H1 (cell line): ENCODE measurements at regions not wholly inside any gene's neighbourhood (a gene's known extent, or its start where the extent isn't known, plus 50 kb on each side); places are given as distances from the start of the nearest gene placed in this dataset.

Experiments used
- CTCF ChIA-PET: fragments of 300-600 bp; sonication (Branson Sonifier 250); formaldehyde crosslinking; loops from one replicate; lab custom pipeline; 2021; ENCODE audit not compliant: partially characterized antibody; lab: Charles Lee
- POLR2A ChIA-PET: fragments of 300-600 bp; sonication (Branson Sonifier 250); formaldehyde crosslinking; loops from one replicate; lab custom pipeline; 2021; ENCODE audit warnings: inconsistent platforms; ENCODE audit not compliant: partially characterized antibody; lab: Charles Lee
- DNase-seq, 2 experiments: peaks; one replicate each; pipeline versions ENCODE4 v3.0.0 to v3.0.0-alpha.2; 2010 to 2022; ENCODE audit warnings: low spot score in 2 of 2, low read depth in 1 of 2, mixed read lengths in 1 of 2
- FAIRE-seq: peaks from 2 replicates; lab custom pipeline; 2011; peaks lifted over from hg19 to GRCh38; lab: Jason Lieb, UNC
- H2AFZ ChIP-seq: 2 replicates; pipeline ENCODE4 v1.8.1; 2012; ENCODE audit warnings: low read length, inconsistent platforms
- H2AK5ac ChIP-seq: 2 replicates; pipeline ENCODE4 v1.6.1; 2013; ENCODE audit warnings: low read depth, low read length
- H2BK120ac ChIP-seq: replicated peaks from 2 replicates; pipeline ENCODE3; 2013; ENCODE audit warnings: low read depth, low read length, inconsistent platforms
- H2BK12ac ChIP-seq: 2 replicates; pipeline ENCODE4 v1.6.1; 2013; ENCODE audit warnings: low read depth, low read length
- H2BK15ac ChIP-seq: 2 replicates; pipeline ENCODE4 v1.6.1; 2013; ENCODE audit warnings: low read length
- H2BK20ac ChIP-seq: 2 replicates; pipeline ENCODE4 v1.6.1; 2013; ENCODE audit warnings: low read length
- H2BK5ac ChIP-seq: 2 replicates; pipeline ENCODE4 v1.6.1; 2013; ENCODE audit warnings: low read depth, low read length
- H3K14ac ChIP-seq: 2 replicates; pipeline ENCODE4 v1.6.1; 2013; ENCODE audit warnings: inconsistent platforms; ENCODE audit not compliant: insufficient read length
- H3K18ac ChIP-seq: 2 replicates; pipeline ENCODE4 v1.6.1; 2013; ENCODE audit warnings: low read length; ENCODE audit errors: extremely low read depth
- H3K23ac ChIP-seq: 2 replicates; pipeline ENCODE4 v1.6.1; 2013; ENCODE audit warnings: inconsistent platforms; ENCODE audit not compliant: insufficient read length
- H3K23me2 ChIP-seq: 2 replicates; pipeline ENCODE4 v1.6.1; 2013; ENCODE audit warnings: low read depth, low read length
- H3K27ac ChIP-seq: 2 replicates; pipeline ENCODE4 v1.6.1; 2011; ENCODE audit warnings: low read depth, low read length, inconsistent platforms
- H3K27me3 ChIP-seq, 4 experiments: replicated peaks in 1 of 4; 1 replicate in 1 of 4; 2 replicates in 3 of 4; pipeline versions ENCODE4 v1.6.1 to v1.8.1; 2011 to 2013; ENCODE audit warnings: low read length in 3 of 4, mild to moderate bottlenecking in 3 of 4, inconsistent platforms in 2 of 4, mixed read lengths in 2 of 4, moderate library complexity in 1 of 4; ENCODE audit not compliant: control insufficient read depth in 3 of 4, insufficient read depth in 3 of 4; ENCODE audit errors: extremely low read depth in 1 of 4
- H3K36me3 ChIP-seq, 4 experiments: 2 replicates each; pipeline versions ENCODE4 v1.6.1 to v1.8.1; 2011 to 2013; ENCODE audit warnings: mild to moderate bottlenecking in 4 of 4, low read length in 3 of 4, moderate library complexity in 2 of 4, control low read depth in 1 of 4, inconsistent platforms in 1 of 4; ENCODE audit not compliant: insufficient read depth in 4 of 4, control insufficient read depth in 2 of 4
- H3K4ac ChIP-seq: replicated peaks from 2 replicates; pipeline ENCODE3; 2013; ENCODE audit warnings: low read length, low read depth, mixed read lengths, inconsistent platforms; ENCODE audit not compliant: insufficient read length
- H3K4me1 ChIP-seq, 4 experiments: replicated peaks in 1 of 4; 1 replicate in 1 of 4; 2 replicates in 3 of 4; pipeline versions ENCODE4 v1.6.1 to v1.8.1; 2011 to 2013; ENCODE audit warnings: low read length in 3 of 4, inconsistent platforms in 2 of 4, mixed read lengths in 1 of 4; ENCODE audit not compliant: insufficient read depth in 4 of 4, control insufficient read depth in 3 of 4
- H3K4me2 ChIP-seq, 2 experiments: 2 replicates each; pipeline versions ENCODE4 v1.6.1 to v1.8.1; 2011 to 2013; ENCODE audit warnings: low read depth in 2 of 2, low read length in 2 of 2, control low read depth in 1 of 2, inconsistent platforms in 1 of 2, mild to moderate bottlenecking in 1 of 2; ENCODE audit not compliant: insufficient read depth in 1 of 2
- H3K4me3 ChIP-seq, 4 experiments: fragments of 200-600, 300-600 bp in 1 of 4; sonication (generic), shearing (Covaris generic), sonication (Bioruptor Twin) in 1 of 4; 2 replicates each; pipeline versions ENCODE4 v1.5.1 to v1.8.1; 2011 to 2016; ENCODE audit warnings: low read length in 4 of 4, low read depth in 3 of 4, control low read depth in 2 of 4, inconsistent platforms in 2 of 4, mild to moderate bottlenecking in 2 of 4, mixed read lengths in 1 of 4, moderate library complexity in 1 of 4; ENCODE audit not compliant: insufficient read depth in 2 of 4; ENCODE audit errors: extremely low read depth in 1 of 4
- H3K56ac ChIP-seq: replicated peaks from 2 replicates; pipeline ENCODE3; 2013; ENCODE audit warnings: low read depth, mild to moderate bottlenecking, mixed read lengths, low read length, inconsistent platforms; ENCODE audit not compliant: insufficient read length
- H3K79me1 ChIP-seq: 2 replicates; pipeline ENCODE4 v1.6.1; 2013; ENCODE audit warnings: low read depth, low read length, control low read depth
- H3K79me2 ChIP-seq, 2 experiments: 2 replicates each; pipeline versions ENCODE4 v1.6.1 to v1.8.1; 2012 to 2013; ENCODE audit warnings: low read length in 2 of 2, mild to moderate bottlenecking in 2 of 2, inconsistent platforms in 1 of 2; ENCODE audit not compliant: insufficient read depth in 2 of 2, control insufficient read depth in 1 of 2
- H3K9ac ChIP-seq, 4 experiments: replicated peaks in 1 of 4; 1 replicate in 1 of 4; 2 replicates in 3 of 4; pipeline versions ENCODE4 v1.6.1 to v1.8.1; 2011 to 2013; ENCODE audit warnings: low read depth in 3 of 4, low read length in 3 of 4, control low read depth in 2 of 4, mild to moderate bottlenecking in 2 of 4, moderate library complexity in 2 of 4, inconsistent platforms in 1 of 4; ENCODE audit errors: extremely low read depth in 1 of 4
- H3K9me3 ChIP-seq, 2 experiments: 2 replicates each; pipeline versions ENCODE4 v1.6.1 to v1.8.1; 2012 to 2013; ENCODE audit warnings: mild to moderate bottlenecking in 2 of 2, moderate library complexity in 2 of 2, control low read depth in 1 of 2, inconsistent platforms in 1 of 2, low read depth in 1 of 2, low read length in 1 of 2, mixed read lengths in 1 of 2; ENCODE audit not compliant: insufficient read depth in 2 of 2
- H4K20me1 ChIP-seq, 2 experiments: replicated peaks in 1 of 2; 2 replicates each; pipeline versions ENCODE3 to v1.8.1; 2011 to 2013; ENCODE audit warnings: inconsistent platforms in 2 of 2, low read length in 2 of 2, mild to moderate bottlenecking in 1 of 2; ENCODE audit not compliant: insufficient read depth in 2 of 2, control insufficient read depth in 1 of 2
- H4K5ac ChIP-seq: 2 replicates; pipeline ENCODE4 v1.6.1; 2013; ENCODE audit warnings: low read length, low read depth, mixed read lengths, inconsistent platforms; ENCODE audit not compliant: insufficient read length
- H4K8ac ChIP-seq: 2 replicates; pipeline ENCODE4 v1.8.0; 2013; ENCODE audit warnings: mild to moderate bottlenecking, moderate library complexity, low read length, inconsistent platforms; ENCODE audit not compliant: insufficient read depth; ENCODE audit errors: extremely low read depth
- H4K91ac ChIP-seq: replicated peaks from 2 replicates; pipeline ENCODE3; 2013; ENCODE audit warnings: low read length, mixed read lengths, inconsistent platforms; ENCODE audit not compliant: insufficient read length
- ATF3 ChIP-seq: IDR thresholded peaks from 2 replicates; pipeline ENCODE4 v1.6.1; 2011; ENCODE audit warnings: low read depth, mild to moderate bottlenecking, low read length; ENCODE audit not compliant: insufficient read depth
- CEBPB ChIP-seq: IDR thresholded peaks from 2 replicates; pipeline ENCODE4 v1.6.1; 2012; ENCODE audit warnings: low read depth, low read length
- CHD1 ChIP-seq: IDR thresholded peaks from 2 replicates; pipeline ENCODE4 v1.6.1; 2012; ENCODE audit warnings: low read depth, low read length, improper control_type of control experiment
- CTBP2 ChIP-seq: IDR thresholded peaks from 2 replicates; pipeline ENCODE4 v1.7.0; 2011; ENCODE audit warnings: borderline replicate concordance, mild to moderate bottlenecking, moderate library complexity, mixed read lengths, low read length; ENCODE audit not compliant: insufficient read depth, insufficient read length
- MAX ChIP-seq: IDR thresholded peaks from 2 replicates; pipeline ENCODE4 v1.6.1; 2012; ENCODE audit warnings: inconsistent platforms
- NANOG ChIP-seq: IDR thresholded peaks from 2 replicates; pipeline ENCODE4 v1.6.1; 2011; ENCODE audit warnings: low read length, low read depth, mild to moderate bottlenecking, inconsistent platforms; ENCODE audit not compliant: insufficient read depth, poor library complexity, severe bottlenecking
- SAP30 ChIP-seq: fragments of 300-600 bp; sonication (generic); IDR thresholded peaks from 2 replicates; pipeline ENCODE4 v1.7.1; 2012; ENCODE audit warnings: low read length, moderate library complexity, mild to moderate bottlenecking, inconsistent platforms; ENCODE audit not compliant: insufficient read depth, insufficient replicate concordance
- SP4 ChIP-seq: IDR thresholded peaks from 2 replicates; pipeline ENCODE4 v1.6.1; 2012; ENCODE audit warnings: low read length, inconsistent platforms
- SRF ChIP-seq: IDR thresholded peaks from 2 replicates; pipeline ENCODE4 v1.6.1; 2011; ENCODE audit warnings: mild to moderate bottlenecking, low read depth, low read length, moderate library complexity
- TAF1 ChIP-seq: IDR thresholded peaks from 2 replicates; pipeline ENCODE4 v1.6.1; 2011; ENCODE audit warnings: mild to moderate bottlenecking, low read depth, low read length
- ZNF274 ChIP-seq: IDR thresholded peaks from 2 replicates; pipeline ENCODE4 v1.7.0; 2012; ENCODE audit warnings: low read length, borderline replicate concordance; ENCODE audit errors: extremely low read depth
- WGBS, 2 experiments: shearing (Covaris generic) in 1 of 2; methylation state at CpG; one replicate each; pipeline versions ENCODE4 v1.1.6 to v1.1.7; 2013 to 2015; ENCODE audit warnings: low lambda C conversion rate in 2 of 2, mixed read lengths in 2 of 2, inconsistent platforms in 1 of 2, low coverage in 1 of 2, missing lambda C conversion rate in 1 of 2; ENCODE audit not compliant: insufficient replicate concordance in 2 of 2, insufficient coverage in 1 of 2, insufficient read length in 1 of 2; ENCODE audit errors: extremely low coverage in 1 of 2, missing lambda C conversion rate in 1 of 2; 5-methylcytosine and 5-hydroxymethylcytosine counted together

GRCh38 chr9:84136119-84136868 is 155.7 kb downstream of the RMI1 start:
- H2AK5ac ChIP-seq: no peak overlapping the region
- H3K9ac ChIP-seq: no peak overlapping the region
- H3K27ac ChIP-seq: no peak overlapping the region
- H2BK12ac ChIP-seq: no peak overlapping the region
- H3K36me3 ChIP-seq: no peaks in the 10 kb centered on the region
- ChIA-PET CTCF (interaction anchor here (0.6 to 1.3 kb wide), 2 partner anchors 37 to 105 kb away, joined by 3 read pairs; no protein-coding TSS in a partner anchor), POLR2A (interaction anchor here (1.0 to 2.0 kb wide), 3 partner anchors 156 to 172 kb away, joined by 3 to 5 read pairs (median 4); partner anchors contain the start of gene RMI1)
- no peaks in the 10 kb centered on the region for H3K9me3 ChIP-seq
- no peak overlapping the region for H2BK15ac ChIP-seq
- no peak overlapping the region for H2AFZ ChIP-seq
- no peaks in the 10 kb centered on the region for H4K20me1 ChIP-seq
- H3K18ac ChIP-seq: no peak overlapping the region
- no peak overlapping the region for H3K14ac ChIP-seq
- no peak overlapping the region for H3K4me3 ChIP-seq
- H2BK20ac ChIP-seq: no peak overlapping the region
- H2BK5ac ChIP-seq: no peak overlapping the region
- no peak overlapping the region for H3K56ac ChIP-seq
- no peak overlapping the region for H3K4ac ChIP-seq
- peaks cover 0 to 17% (median 11%) of the 10 kb centered on the region in 4 experiments; a peak in 6 of 7 replicates for H3K27me3 ChIP-seq
- no peak overlapping the region for H4K8ac ChIP-seq
- H3K79me2 ChIP-seq: no peaks in the 10 kb centered on the region
- H3K4me2 ChIP-seq: no peak overlapping the region
- 94% methylated on average over 13 of the region's 13 CpGs; no CpG with 5 or more reads in 1 of the 2 experiments for WGBS, 2 experiments
- no peaks in the 10 kb centered on the region; the same call in 1 of the 2 replicates for H3K23me2 ChIP-seq
- H3K79me1 ChIP-seq: no peaks in the 10 kb centered on the region
- peaks cover 0 to 6% (median 1%) of the 10 kb centered on the region in 4 experiments; a peak in 2 of 7 replicates for H3K4me1 ChIP-seq
- DNase-seq: no peak
- no peak overlapping the region for H4K5ac ChIP-seq
- H4K91ac ChIP-seq: no peak overlapping the region
- no peak overlapping the region for H2BK120ac ChIP-seq
- no peak for FAIRE-seq
- no peak overlapping the region for H3K23ac ChIP-seq
- TF ChIP-seq NANOG (no peak), SAP30 (no peak), SP4 (no peak), SRF (no peak), TAF1 (no peak), ATF3 (no peak), MAX (no peak), ZNF274 (no peak), CHD1 (no peak), CEBPB (no peak), CTBP2 (no peak)
